Keratinocyte (primary cell): ENCODE measurements at regions not wholly inside any gene's neighbourhood (a gene's known extent, or its start where the extent isn't known, plus 50 kb on each side); places are given as distances from the start of the nearest gene placed in this dataset.

Source experiments
- CTCF ChIP-seq, 3 experiments: IDR thresholded peaks in 1 of 3; conservative IDR thresholded peaks in 1 of 3; optimal IDR thresholded peaks in 1 of 3; 2 replicates in 2 of 3; 3 replicates in 1 of 3; pipeline versions ENCODE3 to v1.5.1; 2011; ENCODE audit warnings: low read length in 3 of 3, mild to moderate bottlenecking in 3 of 3, moderate library complexity in 2 of 3, control low read depth in 1 of 3, inconsistent platforms in 1 of 3; ENCODE audit not compliant: insufficient read depth in 2 of 3; ENCODE audit errors: extremely low read depth in 1 of 3
- EZH2 ChIP-seq: IDR thresholded peaks from one replicate; pipeline ENCODE4 v1.6.1; 2012; ENCODE audit warnings: inconsistent platforms, mild to moderate bottlenecking, low read length, moderate library complexity

GRCh38 chr3:180287703-180288102 is 251.0 kb upstream of the PEX5L start:
- TF ChIP-seq CTCF (optimal IDR thresholded peaks at IDR 0.05 in 1 of 3, IDR thresholded peaks at IDR 0.05 in 1 of 3, conservative IDR thresholded peaks at IDR 0.05 in 1 of 3; ENCODE audit: extremely low read depth in 1 of 3, insufficient read depth in 2 of 3, low read length in 3 of 3) (no peak), EZH2 (no peak)
